GM23248 (cell line): ENCODE measurements at regions not wholly inside any gene's neighbourhood (a gene's known extent, or its start where the extent isn't known, plus 50 kb on each side); places are given as distances from the start of the nearest gene placed in this dataset.
A peak's percentile ranks its signal among the peaks of the same experiment; 100 is the strongest.

Experiments
- DNase-seq: peaks from one replicate; pipeline ENCODE4 v3.0.0-alpha.2; 2015
- H2AFZ ChIP-seq: fragments of 200-600 bp; sonication (generic); 2 replicates; pipeline ENCODE4 v1.6.1; 2016; ENCODE audit warnings: antibody characterized with exemption
- H3F3A ChIP-seq: fragments of 200-600 bp; sonication (generic); 2 replicates; pipeline ENCODE4 v1.6.1; 2016; ENCODE audit warnings: mild to moderate bottlenecking, antibody characterized with exemption, mixed run types; ENCODE audit not compliant: insufficient read depth
- H3K27ac ChIP-seq: fragments of 200-600 bp; sonication (generic); 2 replicates; pipeline ENCODE4 v1.5.1; 2016; ENCODE audit warnings: mild to moderate bottlenecking
- H3K27me3 ChIP-seq: fragments of 200-600 bp; sonication (generic); replicated peaks from 2 replicates; pipeline ENCODE4 v1.6.1; 2016; ENCODE audit warnings: mild to moderate bottlenecking; ENCODE audit not compliant: insufficient read depth
- H3K36me3 ChIP-seq: fragments of 200-600 bp; sonication (generic); 2 replicates; pipeline ENCODE4 v1.6.1; 2016; ENCODE audit warnings: low read depth, mild to moderate bottlenecking
- H3K4me1 ChIP-seq: fragments of 200-600 bp; sonication (generic); 2 replicates; pipeline ENCODE4 v1.6.1; 2016; ENCODE audit warnings: mild to moderate bottlenecking; ENCODE audit not compliant: insufficient read depth
- H3K4me2 ChIP-seq: fragments of 200-600 bp; sonication (generic); one replicate; pipeline ENCODE4 v1.6.1; 2016; ENCODE audit warnings: mild to moderate bottlenecking; ENCODE audit not compliant: unreplicated experiment
- H3K4me3 ChIP-seq: fragments of 200-600 bp; sonication (generic); 2 replicates; pipeline ENCODE4 v1.5.1; 2016; ENCODE audit warnings: mild to moderate bottlenecking
- H3K79me2 ChIP-seq: fragments of 200-600 bp; sonication (generic); 2 replicates; pipeline ENCODE4 v1.6.1; 2016; ENCODE audit warnings: mild to moderate bottlenecking; ENCODE audit not compliant: insufficient read depth
- H3K9ac ChIP-seq: fragments of 200-600 bp; sonication (generic); 2 replicates; pipeline ENCODE4 v1.6.1; 2016; ENCODE audit warnings: mild to moderate bottlenecking
- H3K9me2 ChIP-seq: fragments of 200-600 bp; sonication (generic); 2 replicates; pipeline ENCODE4 v1.6.1; 2016; ENCODE audit warnings: mixed run types, mild to moderate bottlenecking, moderate library complexity; ENCODE audit not compliant: insufficient read depth
- H3K9me3 ChIP-seq: fragments of 200-600 bp; sonication (generic); one replicate; pipeline ENCODE4 v1.6.1; 2017; ENCODE audit warnings: low read depth
- H4K20me1 ChIP-seq: fragments of 200-600 bp; sonication (generic); 2 replicates; pipeline ENCODE4 v1.6.0; 2016; ENCODE audit not compliant: insufficient read depth
- EZH2 ChIP-seq: fragments of 200-600 bp; sonication (generic); IDR thresholded peaks from 2 replicates; pipeline ENCODE4 v1.6.1; 2018; ENCODE audit warnings: antibody characterized with exemption, mild to moderate bottlenecking; ENCODE audit not compliant: insufficient read depth, poor library complexity, severe bottlenecking
- EZH2phosphoT487 ChIP-seq: fragments of 200-600 bp; sonication (generic); IDR thresholded peaks from 2 replicates; pipeline ENCODE4 v1.6.1; 2018; ENCODE audit warnings: antibody characterized with exemption, moderate library complexity, mild to moderate bottlenecking, low read depth; ENCODE audit not compliant: insufficient read depth
- WGBS, 2 experiments: methylation state at CpG; one replicate each; pipeline ENCODE4 v1.1.6; 2015 to 2017; ENCODE audit warnings: low lambda C conversion rate in 2 of 2, low coverage in 1 of 2; ENCODE audit errors: missing lambda C conversion rate in 2 of 2; 5-methylcytosine and 5-hydroxymethylcytosine counted together
- in situ Hi-C: fragments of 300-500 bp; cut with MboI; formaldehyde crosslinking; loops from 2 replicates; pipeline ENCODE4 v1.15.0; 2020

- WGBS, 2 experiments, result 62 to 69% methylated on average over 7 of the region's 7 CpGs
- Histone ChIP-seq H3K27me3 (peaks cover 19% of the 10 kb centered on the region; the same call in 1 of the 2 replicates), H3K4me1 (peaks cover 10% of the 10 kb centered on the region; the same call in 1 of the 2 replicates), H3K9me3 (no peaks in the 10 kb centered on the region), H3K79me2 (no peaks in the 10 kb centered on the region), H3K9me2 (no peaks in the 10 kb centered on the region), H3K4me3 (no peak overlapping the region), H3K9ac (no peak overlapping the region), H3K36me3 (no peaks in the 10 kb centered on the region), H3K27ac (no peak overlapping the region), H3F3A (no peaks in the 10 kb centered on the region), H3K4me2 (no peak overlapping the region), H2AFZ (no peak overlapping the region), H4K20me1 (no peaks in the 10 kb centered on the region)
- in situ Hi-C loops, result loop anchor here (25.0 kb wide), 2 partner anchors 949 to 1124 kb away; no protein-coding TSS in a partner anchor
- DNase-seq, result peak; percentile 73
- TF ChIP-seq EZH2phosphoT487 (no peak), EZH2 (no peak)
Measured at GRCh38 chr6:132962936-132963868, 148.8 kb downstream of the RPS12 start.

- Histone ChIP-seq H3K4me2 (no peak overlapping the region), H3K4me1 (peaks cover 10% of the 10 kb centered on the region; the same call in 1 of the 2 replicates), H4K20me1 (no peaks in the 10 kb centered on the region), H3K4me3 (no peak overlapping the region), H3K27me3 (peaks cover 8% of the 10 kb centered on the region; the same call in 1 of the 2 replicates), H3K9me3 (no peaks in the 10 kb centered on the region), H3K27ac (no peak overlapping the region), H3F3A (no peaks in the 10 kb centered on the region), H3K9me2 (no peaks in the 10 kb centered on the region), H3K79me2 (no peaks in the 10 kb centered on the region), H3K9ac (no peak overlapping the region), H3K36me3 (no peaks in the 10 kb centered on the region), H2AFZ (no peak overlapping the region)
- in situ Hi-C loops, result loop anchor here (25.0 kb wide), 2 partner anchors 948 to 1123 kb away; no protein-coding TSS in a partner anchor
- no peak for TF ChIP-seq EZH2phosphoT487
- no peak for TF ChIP-seq EZH2
- 27 to 35% methylated on average over 4 of the region's 4 CpGs for WGBS, 2 experiments
- peak; percentile 33 for DNase-seq
Measured at GRCh38 chr6:132964101-132964867, 149.9 kb downstream of the RPS12 start.

GRCh38 chr6:132964868-132965382 is 150.6 kb downstream of the RPS12 start:
- no peak for DNase-seq
- Histone ChIP-seq H3K4me1 (peaks cover 10% of the 10 kb centered on the region; the same call in 1 of the 2 replicates), H3K27me3 (peaks cover 8% of the 10 kb centered on the region), H3K4me3 (no peak overlapping the region), H3K36me3 (no peaks in the 10 kb centered on the region), H3K9ac (no peak overlapping the region), H3F3A (no peaks in the 10 kb centered on the region), H2AFZ (no peak overlapping the region), H3K9me2 (no peaks in the 10 kb centered on the region), H3K27ac (no peak overlapping the region), H3K4me2 (no peak overlapping the region), H4K20me1 (no peaks in the 10 kb centered on the region), H3K9me3 (no peaks in the 10 kb centered on the region), H3K79me2 (no peaks in the 10 kb centered on the region)
- 30 to 32% methylated on average over 2 of the region's 2 CpGs for WGBS, 2 experiments
- in situ Hi-C loops, result loop anchor here (25.0 kb wide), 2 partner anchors 947 to 1122 kb away; no protein-coding TSS in a partner anchor
- TF ChIP-seq EZH2phosphoT487, result no peak
- no peak for TF ChIP-seq EZH2

GRCh38 chr6:132967871-132968270 is 153.5 kb downstream of the RPS12 start:
- no peaks in the 10 kb centered on the region for H3F3A ChIP-seq
- no peaks in the 10 kb centered on the region for H3K4me1 ChIP-seq
- no peak overlapping the region for H3K4me3 ChIP-seq
- H3K9me2 ChIP-seq, result no peaks in the 10 kb centered on the region
- H2AFZ ChIP-seq, result no peak overlapping the region
- H3K27me3 ChIP-seq, result peaks cover 22% of the 10 kb centered on the region
- H3K27ac ChIP-seq, result no peak overlapping the region
- TF ChIP-seq EZH2 (no peak), EZH2phosphoT487 (no peak)
- no peaks in the 10 kb centered on the region for H3K79me2 ChIP-seq
- in situ Hi-C loops, result loop anchor here (25.0 kb wide), 2 partner anchors 944 to 1119 kb away; no protein-coding TSS in a partner anchor
- no peak overlapping the region for H3K4me2 ChIP-seq
- no peaks in the 10 kb centered on the region for H4K20me1 ChIP-seq
- no peaks in the 10 kb centered on the region for H3K36me3 ChIP-seq
- no peak overlapping the region for H3K9ac ChIP-seq
- no peak for DNase-seq
- H3K9me3 ChIP-seq, result no peaks in the 10 kb centered on the region
- WGBS, 2 experiments, result 50 to 57% methylated on average over 2 of the region's 2 CpGs
